ENCODE measurements at regions not wholly inside any gene's neighbourhood (a gene's known extent, or its start where the extent isn't known, plus 50 kb on each side); places are given as distances from the start of the nearest gene placed in this dataset.
"Not testable (repeated sequence)": the region's sequence is repeated elsewhere in the genome, so short reads cannot be mapped to it uniquely, and the experiment has no call there.

- Histone ChIP-seq H3K9me3 (no peaks in the 10 kb centered on the region), H3K4me1 (no peaks in the 10 kb centered on the region), H3K4me3 (no peak overlapping the region), H3K36me3 (no peaks in the 10 kb centered on the region), H3K27me3 (no peaks in the 10 kb centered on the region), H3K27ac (no peak overlapping the region)
- intact Hi-C loops (cut with DNase I) = no loop called here
- no peak for TF ChIP-seq CTCF (IDR thresholded peaks at IDR 0.05)
- DNase-seq = no peak
- ATAC-seq = no peak
- WGBS, 2 donors = 70 to 73% methylated on average over 1 of the region's 1 CpG
Measured at GRCh38 chr20:22055981-22056380, 350.5 kb downstream of the PAX1 start.

GRCh38 chr20:22052025-22052650 lies 346.7 kb downstream of the PAX1 start:
- ATAC-seq (no peak), DNase-seq (no peak)
- Histone ChIP-seq H3K27me3 (no peaks in the 10 kb centered on the region), H3K36me3 (no peaks in the 10 kb centered on the region), H3K4me1 (no peaks in the 10 kb centered on the region), H3K4me3 (no peak overlapping the region), H3K9me3 (no peaks in the 10 kb centered on the region), H3K27ac (no peak overlapping the region)
- WGBS, 2 donors = 78 to 83% methylated on average over 1 of the region's 1 CpG
- no peak for TF ChIP-seq CTCF (IDR thresholded peaks at IDR 0.05)
- intact Hi-C loops (cut with DNase I) = no loop called here

- H3K36me3 ChIP-seq; H3K27ac ChIP-seq; intact Hi-C loops (cut with DNase I); DNase-seq; H3K27me3 ChIP-seq; H3K4me1 ChIP-seq; H3K4me3 ChIP-seq; ATAC-seq: not testable (repeated sequence)
- peaks cover 0 to 15% (median 0%) of the 10 kb centered on the region in 11 donors for H3K9me3 ChIP-seq
- WGBS, 2 donors = 43 to 44% methylated on average over 13 of the region's 13 CpGs
Measured at GRCh38 chr20:22045956-22046507, 340.6 kb downstream of the PAX1 start.

- no peak overlapping the region for H3K27ac ChIP-seq
- DNase-seq (no peak), ATAC-seq (no peak)
- no peaks in the 10 kb centered on the region for H3K4me1 ChIP-seq
- no peaks in the 10 kb centered on the region for H3K27me3 ChIP-seq
- peaks cover 0 to 24% (median 5%) of the 10 kb centered on the region in 11 donors for H3K9me3 ChIP-seq
- WGBS, 2 donors = 42 to 52% methylated on average over 1 of the region's 1 CpG
- TF ChIP-seq CTCF (IDR thresholded peaks at IDR 0.05) = no peak
- intact Hi-C loops (cut with DNase I) = no loop called here
- H3K4me3 ChIP-seq = no peak overlapping the region
- H3K36me3 ChIP-seq = no peaks in the 10 kb centered on the region
Measured at GRCh38 chr20:22027423-22027822, 322.0 kb downstream of the PAX1 start.

- Histone ChIP-seq H3K4me3 (no peak overlapping the region), H3K27ac (no peak overlapping the region), H3K27me3 (no peaks in the 10 kb centered on the region), H3K4me1 (no peaks in the 10 kb centered on the region), H3K9me3 (peaks cover 0 to 23% (median 1%) of the 10 kb centered on the region in 11 donors), H3K36me3 (no peaks in the 10 kb centered on the region)
- ATAC-seq = no peak
- intact Hi-C loops (cut with DNase I) = no loop called here
- no peak for DNase-seq
- WGBS, 2 donors = 81 to 88% methylated on average over 4 of the region's 4 CpGs
- TF ChIP-seq CTCF (IDR thresholded peaks at IDR 0.05) = no peak
Measured at GRCh38 chr20:22020201-22020600, 314.7 kb downstream of the PAX1 start.
